H1 (cell line): ENCODE measurements at regions not wholly inside any gene's neighbourhood (a gene's known extent, or its start where the extent isn't known, plus 50 kb on each side); places are given as distances from the start of the nearest gene placed in this dataset.

Experiments used
- CTCF ChIP-seq, 3 experiments: IDR thresholded peaks; 1 replicate in 2 of 3; 2 replicates in 1 of 3; pipeline versions ENCODE4 v1.5.1 to v1.6.1; 2011; ENCODE audit warnings: low read length in 3 of 3, mild to moderate bottlenecking in 3 of 3, inconsistent platforms in 2 of 3, low read depth in 1 of 3, moderate library complexity in 1 of 3; ENCODE audit not compliant: insufficient read depth in 1 of 3; ENCODE audit errors: control extremely low read depth in 1 of 3
- EP300 ChIP-seq, 2 experiments: IDR thresholded peaks; 1 replicate in 1 of 2; 2 replicates in 1 of 2; pipeline ENCODE4 v1.6.1; 2011 to 2012; ENCODE audit warnings: low read depth in 2 of 2, low read length in 2 of 2, mild to moderate bottlenecking in 2 of 2, borderline replicate concordance in 1 of 2, inconsistent platforms in 1 of 2, moderate library complexity in 1 of 2
- JUND ChIP-seq: IDR thresholded peaks from 2 replicates; pipeline ENCODE4 v1.6.1; 2011; ENCODE audit warnings: mild to moderate bottlenecking, improper control_type of control experiment, low read length

- no peak for TF ChIP-seq CTCF (IDR thresholded peaks at IDR 0.05; ENCODE audit: control extremely low read depth in 1 of 3, insufficient read depth in 1 of 3, low read depth in 1 of 3, low read length in 3 of 3)
- no peak for TF ChIP-seq JUND
- no peak for TF ChIP-seq EP300 (IDR thresholded peaks at IDR 0.05; ENCODE audit: borderline replicate concordance in 1 of 2, low read depth in 2 of 2, low read length in 2 of 2)
Measured at GRCh38 chr3:147000274-147000673, 395.1 kb upstream of the PLSCR5 start (continued).
